Stimulated activated CD4-positive, alpha-beta T cell treated with anti-CD3 and anti-CD28 coated beads, Interleukin-1b, Interleukin-23, amount 100 ng/mL, for 48 hours (primary cell): ENCODE measurements at regions not wholly inside any gene's neighbourhood (a gene's known extent, or its start where the extent isn't known, plus 50 kb on each side); places are given as distances from the start of the nearest gene placed in this dataset.

Source experiments
- DNase-seq: peaks from one replicate; pipeline ENCODE4 v3.0.0-alpha.2; 2020

- DNase-seq, result no peak
Measured at GRCh38 chr7:1361016-1361755, 98.1 kb downstream of the MICALL2 start.

DNA sequence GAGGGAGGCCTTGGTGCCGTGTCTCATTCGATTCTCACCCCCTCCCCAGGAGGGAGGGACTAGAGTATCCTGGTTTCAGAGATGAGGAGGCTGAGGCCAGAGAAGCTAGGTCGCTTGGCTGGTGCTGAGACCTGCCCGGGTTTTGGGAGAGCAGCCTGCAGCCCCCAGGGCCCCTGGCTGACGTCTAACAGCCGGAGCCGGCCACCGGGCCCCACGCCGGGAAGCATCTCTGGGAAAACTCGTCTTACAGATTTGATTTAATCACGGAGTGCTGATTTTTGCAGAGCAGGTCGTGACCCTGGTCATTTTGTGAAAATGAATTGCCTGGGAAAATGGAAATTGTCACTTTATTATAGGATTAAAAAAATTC is 97.5 kb downstream of the MICALL2 start:
- no peak for DNase-seq

GRCh38 chr7:1362301-1362700 is 97.0 kb downstream of the MICALL2 start:
- DNase-seq, result no peak

- no peak for DNase-seq
Measured at GRCh38 chr7:1364068-1364905, 95.0 kb downstream of the MICALL2 start.

DNA sequence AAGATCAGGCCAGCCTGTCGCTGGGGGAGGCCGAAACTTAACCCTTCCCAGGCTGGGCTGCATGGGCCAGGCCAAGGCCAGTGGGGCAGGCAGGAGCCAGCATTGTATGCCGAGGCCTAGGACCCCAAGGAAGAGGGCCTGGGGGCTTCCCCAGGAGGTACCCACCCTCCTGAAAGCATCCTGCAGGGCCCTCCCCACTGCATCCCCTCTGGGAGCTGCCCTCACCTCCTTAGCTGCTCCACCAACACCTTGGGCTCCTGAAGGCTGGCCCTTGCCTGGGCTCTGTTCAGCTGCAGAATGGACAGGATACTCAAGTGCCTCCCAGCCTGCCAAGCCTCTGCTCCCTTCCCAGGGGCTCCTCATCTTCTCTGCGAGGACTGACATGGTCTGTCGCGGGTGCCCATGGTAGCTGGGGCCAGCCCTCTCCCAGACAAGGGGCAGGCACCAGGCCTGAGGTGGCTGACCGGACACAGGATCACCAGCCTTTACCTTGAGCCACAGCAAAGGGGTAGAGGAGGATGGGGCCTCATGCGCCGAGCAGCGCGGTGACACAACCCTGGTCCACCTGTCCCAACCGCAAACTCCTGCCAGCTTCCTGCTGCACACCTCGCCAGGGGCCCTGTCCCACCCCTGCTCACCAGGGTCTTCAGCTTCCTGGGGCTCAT is 94.2 kb downstream of the MICALL2 start:
- DNase-seq, result no peak

DNA sequence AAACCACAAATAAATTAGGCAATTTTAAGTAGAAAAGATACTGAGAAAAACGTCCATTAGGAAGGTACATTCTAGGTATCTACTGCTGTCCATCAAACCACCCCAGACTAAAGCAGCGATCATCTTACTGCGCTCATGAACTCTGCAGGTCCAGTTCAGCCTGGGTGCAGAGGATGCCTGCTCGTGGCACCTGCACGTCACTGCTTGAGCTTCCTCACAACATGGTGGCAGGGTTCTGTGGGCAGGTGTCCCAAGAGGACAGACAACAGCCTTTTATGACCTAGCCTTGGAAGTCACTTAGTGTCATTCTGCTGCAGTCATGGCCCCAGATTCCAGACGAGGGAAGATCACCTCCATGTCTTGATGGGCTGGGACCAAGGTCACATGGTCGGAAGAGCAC is 93.4 kb downstream of the MICALL2 start:
- DNase-seq, result no peak

DNA sequence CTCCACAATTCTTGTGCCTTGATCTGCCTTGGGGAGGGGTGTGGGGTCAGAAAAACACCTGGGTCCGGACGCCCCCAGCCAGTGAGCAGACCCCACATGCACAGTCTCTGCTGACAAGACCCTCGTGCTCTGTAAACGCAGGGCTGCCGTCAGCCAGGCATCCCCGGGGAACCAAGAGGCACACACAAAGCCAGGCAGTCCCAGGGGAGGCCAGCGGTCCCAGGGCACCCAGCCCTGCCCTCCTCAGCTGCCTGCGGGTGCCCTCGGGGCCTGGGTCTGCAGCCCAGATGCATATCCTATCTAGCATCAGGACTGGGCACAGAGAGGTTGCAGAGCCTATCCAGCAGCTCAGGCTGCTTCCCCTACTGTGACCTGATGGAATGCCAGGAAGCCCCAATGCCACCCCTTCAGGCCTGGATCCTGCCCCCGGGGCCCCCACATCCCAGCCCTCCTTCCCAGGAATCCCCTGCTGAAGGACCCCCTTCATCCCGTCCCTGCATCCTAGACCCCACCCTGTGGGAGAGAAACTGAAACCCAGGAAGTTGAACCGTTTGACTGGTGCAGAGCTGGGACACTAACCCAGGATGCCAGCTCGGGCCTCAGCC is 92.4 kb downstream of the MICALL2 start:
- DNase-seq, result no peak

- no peak for DNase-seq
Measured at GRCh38 chr7:1367501-1368183, 91.6 kb downstream of the MICALL2 start.

- no peak for DNase-seq
Measured at GRCh38 chr7:1368184-1368681, 91.0 kb downstream of the MICALL2 start.

- peak; percentile 52 for DNase-seq
Measured at GRCh38 chr7:1368682-1369571, 90.3 kb downstream of the MICALL2 start.

- DNase-seq, result no peak
Measured at GRCh38 chr7:1369916-1370657, 89.2 kb downstream of the MICALL2 start.

GRCh38 chr7:1370738-1371137 is 88.5 kb downstream of the MICALL2 start:
- no peak for DNase-seq

- no peak for DNase-seq
Measured at GRCh38 chr7:1372063-1372462, 87.2 kb downstream of the MICALL2 start.

DNA sequence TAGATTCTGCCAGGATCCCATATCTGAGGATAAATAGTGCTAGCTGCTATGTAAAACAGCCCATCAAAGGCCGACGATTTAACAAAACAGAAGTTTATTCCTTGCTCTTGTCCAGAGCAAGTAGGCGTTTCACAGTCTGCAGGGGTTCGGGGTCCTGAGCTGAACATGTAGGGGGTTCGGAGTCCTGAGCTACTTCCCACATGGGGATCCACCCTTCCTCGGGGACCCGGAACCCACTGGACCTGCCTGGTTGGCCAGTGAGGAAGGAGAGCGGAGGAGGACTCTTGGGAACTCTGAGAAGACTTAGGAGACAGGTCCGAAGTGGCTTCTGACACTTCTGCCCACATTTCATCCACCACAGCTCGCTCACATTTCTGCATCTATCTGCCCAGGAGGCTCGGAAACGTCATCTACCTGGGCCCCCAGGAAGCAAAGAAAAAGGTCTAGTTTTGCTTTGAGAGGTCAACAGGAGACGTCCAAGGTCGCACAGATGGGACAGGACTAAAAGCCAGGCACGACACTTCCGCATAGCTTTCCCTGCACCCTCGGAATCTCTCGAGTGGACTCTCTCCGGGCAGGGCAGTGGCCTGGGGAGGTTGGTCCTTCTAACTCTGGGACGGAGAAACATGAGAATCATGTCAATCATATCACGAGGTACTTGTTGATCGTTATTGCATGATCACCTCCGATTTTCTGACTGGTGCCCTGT is 86.4 kb downstream of the MICALL2 start:
- no peak for DNase-seq

- DNase-seq, result no peak
Measured at GRCh38 chr7:1377111-1377909, 82.0 kb downstream of the MICALL2 start.

DNA sequence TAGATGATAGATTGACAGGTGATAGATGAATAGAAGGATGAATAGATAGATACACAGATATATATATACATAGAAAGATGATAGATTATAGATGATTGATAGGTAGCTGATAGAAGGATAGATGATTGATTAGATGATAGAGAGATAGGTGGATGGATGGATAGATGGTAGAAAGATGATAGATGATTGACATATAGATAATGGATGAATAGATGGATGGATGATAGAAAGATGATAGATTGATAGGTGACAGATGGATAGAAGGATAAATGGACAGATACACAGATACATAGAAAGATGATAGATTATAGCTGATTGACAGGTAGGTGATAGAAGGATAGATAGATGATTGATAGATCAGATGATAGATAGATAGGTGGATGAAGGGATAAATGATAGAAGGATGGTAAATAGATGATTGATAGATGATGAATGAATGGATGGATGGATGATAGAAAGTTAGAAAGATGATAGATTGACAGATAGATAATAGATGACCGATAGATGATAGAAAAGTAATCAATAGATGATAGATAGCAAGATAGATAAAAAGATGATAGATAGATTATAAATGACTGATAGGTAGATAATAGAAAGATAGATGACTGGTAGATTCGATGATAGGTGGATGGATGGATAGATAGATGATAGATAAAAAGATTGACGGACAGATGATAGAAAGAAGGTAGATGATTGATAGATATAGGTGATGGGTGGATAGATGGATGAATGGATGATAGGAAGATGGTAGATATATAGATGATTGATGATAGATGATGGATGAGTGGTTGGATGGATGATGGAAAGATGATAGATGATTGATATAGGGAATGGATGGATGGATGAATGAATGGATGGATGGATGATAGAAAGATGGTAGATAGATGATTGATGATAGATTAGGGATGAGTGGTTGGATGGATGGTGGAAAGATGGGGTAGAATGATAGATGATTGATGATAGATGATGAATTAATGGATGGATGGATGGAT is 80.4 kb downstream of the MICALL2 start:
- DNase-seq, result no peak

DNA sequence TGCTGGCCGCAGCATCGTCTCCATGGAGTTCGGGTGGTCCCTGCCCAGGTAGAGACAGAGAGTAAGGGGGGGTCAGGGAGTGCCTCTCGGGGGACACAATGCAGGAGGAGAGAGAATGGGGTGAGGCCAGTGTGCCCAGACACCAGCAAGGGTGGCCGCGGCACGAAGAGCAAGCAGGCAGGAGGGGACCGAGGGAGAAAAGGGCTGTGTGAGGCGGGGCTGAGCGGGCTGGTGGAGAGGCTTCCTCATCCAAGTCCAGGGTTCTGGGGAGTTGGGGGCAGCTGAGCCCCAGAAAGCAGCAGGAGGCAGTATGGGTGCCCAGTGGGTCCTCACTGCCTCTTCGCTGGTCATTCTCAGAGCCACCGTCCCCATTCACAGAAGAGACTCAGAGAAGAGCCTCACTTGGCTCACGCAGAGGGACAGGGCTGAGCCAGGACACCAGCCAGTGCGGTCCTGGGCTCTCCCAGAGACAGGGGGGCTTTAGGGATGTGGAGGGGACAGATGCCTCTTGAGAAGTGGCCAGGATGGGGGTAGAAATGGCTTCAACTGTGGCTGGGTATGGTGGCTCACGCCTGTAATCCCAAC is 78.9 kb downstream of the MICALL2 start:
- no peak for DNase-seq
